Esophagus squamous epithelium (tissue), 4 donors: ENCODE measurements at regions not wholly inside any gene's neighbourhood (a gene's known extent, or its start where the extent isn't known, plus 50 kb on each side); places are given as distances from the start of the nearest gene placed in this dataset.

Experiments used
- POLR2A ChIP-seq, 4 donors: fragments of 450-650 bp; IDR thresholded peaks; one replicate each; pipeline ENCODE4 v1.6.1; 2017; ENCODE audit warnings: antibody characterized with exemption in 4 of 4, mild to moderate bottlenecking in 4 of 4, moderate library complexity in 3 of 4
- TF ChIP-seq, protein P1 (sequence below), 6 experiments: fragments of 450-650 bp in 4 of 6; fragments of 200-600 bp in 2 of 6; sonication (generic) in 2 of 6; IDR thresholded peaks; one replicate each; pipeline ENCODE4 v1.5.1; 2016 to 2019; ENCODE audit warnings: antibody characterized with exemption in 6 of 6, mild to moderate bottlenecking in 4 of 6, moderate library complexity in 4 of 6

DNA sequence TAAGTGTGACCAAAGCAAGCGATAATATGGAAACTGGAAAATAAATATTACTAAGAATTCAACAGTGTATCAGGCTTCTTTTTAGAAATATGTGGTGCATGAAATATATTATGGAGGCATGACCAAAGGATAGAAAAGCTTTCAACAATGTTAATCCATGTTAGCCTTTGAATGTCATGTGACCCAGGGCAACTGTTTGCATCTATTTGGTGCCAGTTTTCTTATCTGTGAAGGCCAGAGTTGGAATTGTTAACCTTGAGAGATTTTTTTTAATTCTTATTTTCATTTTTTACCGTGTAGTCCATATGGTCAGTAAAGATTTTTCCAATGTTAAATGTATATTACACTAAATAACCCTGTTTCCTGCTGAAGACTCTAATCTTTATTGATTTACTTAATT, 411.1 kb downstream of the BCKDHB start:
- TF ChIP-seq, protein P1, sequence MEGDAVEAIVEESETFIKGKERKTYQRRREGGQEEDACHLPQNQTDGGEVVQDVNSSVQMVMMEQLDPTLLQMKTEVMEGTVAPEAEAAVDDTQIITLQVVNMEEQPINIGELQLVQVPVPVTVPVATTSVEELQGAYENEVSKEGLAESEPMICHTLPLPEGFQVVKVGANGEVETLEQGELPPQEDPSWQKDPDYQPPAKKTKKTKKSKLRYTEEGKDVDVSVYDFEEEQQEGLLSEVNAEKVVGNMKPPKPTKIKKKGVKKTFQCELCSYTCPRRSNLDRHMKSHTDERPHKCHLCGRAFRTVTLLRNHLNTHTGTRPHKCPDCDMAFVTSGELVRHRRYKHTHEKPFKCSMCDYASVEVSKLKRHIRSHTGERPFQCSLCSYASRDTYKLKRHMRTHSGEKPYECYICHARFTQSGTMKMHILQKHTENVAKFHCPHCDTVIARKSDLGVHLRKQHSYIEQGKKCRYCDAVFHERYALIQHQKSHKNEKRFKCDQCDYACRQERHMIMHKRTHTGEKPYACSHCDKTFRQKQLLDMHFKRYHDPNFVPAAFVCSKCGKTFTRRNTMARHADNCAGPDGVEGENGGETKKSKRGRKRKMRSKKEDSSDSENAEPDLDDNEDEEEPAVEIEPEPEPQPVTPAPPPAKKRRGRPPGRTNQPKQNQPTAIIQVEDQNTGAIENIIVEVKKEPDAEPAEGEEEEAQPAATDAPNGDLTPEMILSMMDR (IDR thresholded peaks at IDR 0.05), result no peak
- no peak for TF ChIP-seq POLR2A (IDR thresholded peaks at IDR 0.05)
